Endothelial cell of umbilical vein (primary cell): ENCODE measurements at regions not wholly inside any gene's neighbourhood (a gene's known extent, or its start where the extent isn't known, plus 50 kb on each side); places are given as distances from the start of the nearest gene placed in this dataset.

Experiments
- BruUV-seq: library from RNA; stranded (reverse); fragments of 400-500 nt; replicated peaks from 2 replicates; lab custom pipeline; 2021; lab: Mats Ljungman, UMichigan
- CTCF ChIA-PET: fragments of 300-600, 350-600 bp; sonication (Branson Sonifier 250); formaldehyde crosslinking; loops from one replicate; lab custom pipeline; 2021; ENCODE audit warnings: antibody characterized with exemption, inconsistent platforms; lab: Charles Lee
- POLR2A ChIA-PET: fragments of 300-600, 350-600 bp; sonication (Branson Sonifier 250); formaldehyde crosslinking; loops from one replicate; lab custom pipeline; 2021; ENCODE audit warnings: antibody characterized with exemption, inconsistent platforms; lab: Charles Lee
- DNase-seq: peaks from one replicate; pipeline ENCODE4 v3.0.0-alpha.2; 2011; ENCODE audit warnings: low read depth, low spot score
- FAIRE-seq: peaks from 2 replicates; lab custom pipeline; 2011; peaks lifted over from hg19 to GRCh38; lab: Jason Lieb, UNC
- H2AFZ ChIP-seq: 2 replicates; pipeline ENCODE4 v1.6.0; 2012; ENCODE audit warnings: low read depth, low read length, control low read depth, inconsistent platforms
- H3K27ac ChIP-seq: 2 replicates; pipeline ENCODE4 v1.5.1; 2011; ENCODE audit warnings: low read depth, mild to moderate bottlenecking, control low read depth, low read length, moderate library complexity; ENCODE audit not compliant: insufficient read depth
- H3K27me3 ChIP-seq, 2 experiments: 2 replicates each; pipeline versions ENCODE4 v1.6.0 to v1.6.1; 2011; ENCODE audit warnings: low read length in 2 of 2, mixed read lengths in 1 of 2; ENCODE audit not compliant: control insufficient read depth in 2 of 2, insufficient read depth in 2 of 2
- H3K36me3 ChIP-seq, 2 experiments: 2 replicates in 1 of 2; 3 replicates in 1 of 2; pipeline ENCODE4 v1.5.1; 2011; ENCODE audit warnings: low read length in 2 of 2, mild to moderate bottlenecking in 1 of 2, moderate library complexity in 1 of 2; ENCODE audit not compliant: control insufficient read depth in 2 of 2, insufficient read depth in 2 of 2; ENCODE audit errors: extremely low read depth in 1 of 2
- H3K4me1 ChIP-seq: 3 replicates; pipeline ENCODE4 v1.5.1; 2011; ENCODE audit warnings: mild to moderate bottlenecking, low read length; ENCODE audit not compliant: control insufficient read depth, insufficient read depth; ENCODE audit errors: extremely low read depth
- H3K4me2 ChIP-seq: 2 replicates; pipeline ENCODE4 v1.6.1; 2011; ENCODE audit warnings: low read length, control low read depth, mixed read lengths; ENCODE audit not compliant: insufficient read depth
- H3K4me3 ChIP-seq, 3 experiments: fragments of 200-600 bp in 1 of 3; sonication (generic), shearing (Covaris generic) in 1 of 3; replicated peaks in 1 of 3; 2 replicates each; pipeline ENCODE4 v1.5.1; 2011 to 2016; ENCODE audit warnings: control low read depth in 3 of 3, low read length in 3 of 3, mild to moderate bottlenecking in 2 of 3, inconsistent platforms in 1 of 3, low read depth in 1 of 3, moderate library complexity in 1 of 3; ENCODE audit not compliant: insufficient read depth in 1 of 3
- H3K79me2 ChIP-seq: 2 replicates; pipeline ENCODE4 v1.6.0; 2012; ENCODE audit warnings: low read length, inconsistent platforms; ENCODE audit not compliant: control insufficient read depth, insufficient read depth
- H3K9ac ChIP-seq: replicated peaks from 2 replicates; pipeline ENCODE3; 2011; ENCODE audit warnings: low read length, control low read depth; ENCODE audit not compliant: insufficient read depth; ENCODE audit errors: extremely low read depth
- H3K9me1 ChIP-seq: replicated peaks from 3 replicates; pipeline ENCODE4 v1.6.0; 2011; ENCODE audit warnings: mild to moderate bottlenecking, low read length; ENCODE audit not compliant: control insufficient read depth, insufficient read depth; ENCODE audit errors: extremely low read depth
- H3K9me3 ChIP-seq: replicated peaks from 2 replicates; pipeline ENCODE4 v1.5.1; 2012; ENCODE audit warnings: low read length, inconsistent platforms; ENCODE audit not compliant: control insufficient read depth, insufficient read depth
- H4K20me1 ChIP-seq: replicated peaks from 2 replicates; pipeline ENCODE3; 2011; ENCODE audit warnings: mild to moderate bottlenecking, low read length; ENCODE audit not compliant: control insufficient read depth, insufficient read depth; ENCODE audit errors: extremely low read depth
- CTCF ChIP-seq, 2 donors: IDR thresholded peaks; 1 replicate in 1 of 2; 2 replicates in 1 of 2; pipeline ENCODE4 v1.5.1; 2011; ENCODE audit warnings: low read length in 2 of 2, mild to moderate bottlenecking in 2 of 2, moderate library complexity in 2 of 2, control low read depth in 1 of 2, inconsistent platforms in 1 of 2, low read depth in 1 of 2; ENCODE audit not compliant: insufficient read depth in 1 of 2; ENCODE audit errors: extremely low read depth in 1 of 2
- EZH2 ChIP-seq: IDR thresholded peaks from 2 replicates; pipeline ENCODE4 v1.6.1; 2012; ENCODE audit warnings: borderline replicate concordance, low read depth, mild to moderate bottlenecking, moderate library complexity, low read length, inconsistent platforms; ENCODE audit not compliant: severe bottlenecking
- FOS ChIP-seq: IDR thresholded peaks from 2 replicates; pipeline ENCODE4 v1.6.1; 2011; ENCODE audit warnings: mild to moderate bottlenecking, low read length, moderate library complexity, borderline replicate concordance; ENCODE audit not compliant: insufficient read depth
- GATA2 ChIP-seq: IDR thresholded peaks from 2 replicates; pipeline ENCODE4 v1.7.0; 2011; ENCODE audit warnings: low read depth, mild to moderate bottlenecking, moderate library complexity, mixed read lengths, low read length; ENCODE audit not compliant: insufficient read length, insufficient read depth
- JUN ChIP-seq: IDR thresholded peaks from 2 replicates; pipeline ENCODE4 v1.6.1; 2011; ENCODE audit warnings: borderline replicate concordance, low read depth; ENCODE audit not compliant: insufficient read length, insufficient read depth
- MAX ChIP-seq: IDR thresholded peaks from 2 replicates; pipeline ENCODE4 v1.6.1; 2011; ENCODE audit not compliant: insufficient read depth, insufficient read length
- MYC ChIP-seq: IDR thresholded peaks from one replicate; pipeline ENCODE4 v1.6.1; 2011; ENCODE audit warnings: mild to moderate bottlenecking, low read depth, low read length
- POLR2A ChIP-seq: IDR thresholded peaks from 2 replicates; pipeline ENCODE4 v1.6.1; 2012; ENCODE audit warnings: low read depth, mild to moderate bottlenecking, control low read depth, low read length
- POLR2AphosphoS5 ChIP-seq: IDR thresholded peaks from 2 replicates; pipeline ENCODE4 v1.6.1; 2012; ENCODE audit warnings: low read depth, mild to moderate bottlenecking, control low read depth, low read length, moderate library complexity; ENCODE audit not compliant: insufficient read depth
- dilution Hi-C: fragments of 300-500 bp; cut with MboI; formaldehyde crosslinking; loops from one replicate; pipeline ENCODE4 v1.15.0; 2019; ENCODE audit warnings: low sequenced_read_pairs; ENCODE audit not compliant: extremely low pct_ligation_motif_present
- intact Hi-C: fragments of 100-400 bp; cut with micrococcal nuclease; formaldehyde crosslinking; loops from one replicate; pipeline ENCODE4 v1.10.0; 2022

GRCh38 chr20:48148020-48148419 is 362.7 kb upstream of the SULF2 start:
- POLR2A ChIA-PET: no interaction called here
- TF ChIP-seq JUN (no peak), POLR2A (no peak), EZH2 (no peak), POLR2AphosphoS5 (no peak), MAX (no peak), GATA2 (no peak), MYC (no peak), CTCF (IDR thresholded peaks at IDR 0.05; ENCODE audit: extremely low read depth in 1 of 2, insufficient read depth in 1 of 2, low read depth in 1 of 2, low read length in 2 of 2) (no peak), FOS (no peak)
- H3K27me3 ChIP-seq: no peaks in the 10 kb centered on the region

More at GRCh38 chr20:48148020-48148419, 362.7 kb upstream of the SULF2 start:
- H3K9ac ChIP-seq: no peak overlapping the region
- no peaks in the 10 kb centered on the region for H4K20me1 ChIP-seq
- H3K36me3 ChIP-seq: no peaks in the 10 kb centered on the region
- no peak overlapping the region for H3K27ac ChIP-seq
- H2AFZ ChIP-seq: no peak overlapping the region
- intact Hi-C loops: no loop called here
- H3K4me2 ChIP-seq: no peak overlapping the region
- no peak for DNase-seq
- H3K79me2 ChIP-seq: no peaks in the 10 kb centered on the region
- no peak overlapping the region for H3K4me3 ChIP-seq
- BruUV-seq: no TSS peak
- FAIRE-seq: no peak
- dilution Hi-C loops: no loop called here
- no peaks in the 10 kb centered on the region for H3K9me1 ChIP-seq
- no peaks in the 10 kb centered on the region for H3K9me3 ChIP-seq
- H3K4me1 ChIP-seq: no peaks in the 10 kb centered on the region
- CTCF ChIA-PET: no interaction called here
